ENCODE measurements at regions not wholly inside any gene's neighbourhood (a gene's known extent, or its start where the extent isn't known, plus 50 kb on each side); places are given as distances from the start of the nearest gene placed in this dataset.

GRCh38 chr7:131173145-131173890, 154.4 kb upstream of the MKLN1 start:
- H3K4me3 ChIP-seq (ENCODE audit: low read depth, low read length), result no peak overlapping the region
- TF ChIP-seq, protein P1, sequence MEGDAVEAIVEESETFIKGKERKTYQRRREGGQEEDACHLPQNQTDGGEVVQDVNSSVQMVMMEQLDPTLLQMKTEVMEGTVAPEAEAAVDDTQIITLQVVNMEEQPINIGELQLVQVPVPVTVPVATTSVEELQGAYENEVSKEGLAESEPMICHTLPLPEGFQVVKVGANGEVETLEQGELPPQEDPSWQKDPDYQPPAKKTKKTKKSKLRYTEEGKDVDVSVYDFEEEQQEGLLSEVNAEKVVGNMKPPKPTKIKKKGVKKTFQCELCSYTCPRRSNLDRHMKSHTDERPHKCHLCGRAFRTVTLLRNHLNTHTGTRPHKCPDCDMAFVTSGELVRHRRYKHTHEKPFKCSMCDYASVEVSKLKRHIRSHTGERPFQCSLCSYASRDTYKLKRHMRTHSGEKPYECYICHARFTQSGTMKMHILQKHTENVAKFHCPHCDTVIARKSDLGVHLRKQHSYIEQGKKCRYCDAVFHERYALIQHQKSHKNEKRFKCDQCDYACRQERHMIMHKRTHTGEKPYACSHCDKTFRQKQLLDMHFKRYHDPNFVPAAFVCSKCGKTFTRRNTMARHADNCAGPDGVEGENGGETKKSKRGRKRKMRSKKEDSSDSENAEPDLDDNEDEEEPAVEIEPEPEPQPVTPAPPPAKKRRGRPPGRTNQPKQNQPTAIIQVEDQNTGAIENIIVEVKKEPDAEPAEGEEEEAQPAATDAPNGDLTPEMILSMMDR (IDR thresholded peaks at IDR 0.05; ENCODE audit: borderline replicate concordance, insufficient read depth, low read depth, low read length), result no peak

DNA sequence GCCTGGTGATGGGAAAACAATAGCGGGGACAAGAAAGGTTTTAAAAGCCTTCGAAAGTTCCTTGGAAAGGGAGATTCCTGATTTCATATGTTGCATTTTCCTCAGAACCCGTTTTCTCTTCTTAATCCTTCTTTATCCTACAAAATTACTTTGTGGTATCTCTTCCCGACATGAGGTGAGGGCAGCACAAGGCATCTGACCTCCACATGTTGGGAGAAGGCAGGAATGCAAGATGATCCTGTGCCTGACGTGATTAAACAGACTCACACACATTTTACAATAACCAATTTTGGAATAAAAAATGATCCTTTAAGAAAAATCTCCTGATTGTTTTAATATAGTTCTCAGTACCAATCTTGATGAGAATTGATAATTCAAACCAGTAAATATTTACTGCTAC, 153.3 kb upstream of the MKLN1 start:
- no peak overlapping the region for H3K4me3 ChIP-seq (ENCODE audit: low read depth, low read length)
- TF ChIP-seq, protein P1 (IDR thresholded peaks at IDR 0.05; ENCODE audit: borderline replicate concordance, insufficient read depth, low read depth, low read length), result no peak

DNA sequence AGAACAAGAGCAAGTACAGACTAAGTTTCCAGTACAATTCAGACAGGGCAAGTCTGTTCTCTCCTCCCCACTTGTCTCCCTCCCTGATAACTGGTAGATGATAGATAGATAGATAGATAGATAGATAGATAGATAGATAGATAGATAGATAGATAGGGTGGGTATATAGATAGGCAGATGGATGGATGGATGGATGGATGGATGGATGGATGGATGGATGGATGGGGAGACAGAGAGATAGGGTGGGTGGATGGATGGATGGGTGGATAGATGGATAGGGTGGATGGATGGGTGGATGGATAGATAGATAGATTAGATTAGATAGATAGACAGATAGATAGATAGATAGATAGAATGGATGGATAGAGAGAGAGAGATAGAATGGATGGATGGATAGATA, 152.8 kb upstream of the MKLN1 start:
- TF ChIP-seq, protein P1 (IDR thresholded peaks at IDR 0.05; ENCODE audit: borderline replicate concordance, insufficient read depth, low read depth, low read length), result no peak

DNA sequence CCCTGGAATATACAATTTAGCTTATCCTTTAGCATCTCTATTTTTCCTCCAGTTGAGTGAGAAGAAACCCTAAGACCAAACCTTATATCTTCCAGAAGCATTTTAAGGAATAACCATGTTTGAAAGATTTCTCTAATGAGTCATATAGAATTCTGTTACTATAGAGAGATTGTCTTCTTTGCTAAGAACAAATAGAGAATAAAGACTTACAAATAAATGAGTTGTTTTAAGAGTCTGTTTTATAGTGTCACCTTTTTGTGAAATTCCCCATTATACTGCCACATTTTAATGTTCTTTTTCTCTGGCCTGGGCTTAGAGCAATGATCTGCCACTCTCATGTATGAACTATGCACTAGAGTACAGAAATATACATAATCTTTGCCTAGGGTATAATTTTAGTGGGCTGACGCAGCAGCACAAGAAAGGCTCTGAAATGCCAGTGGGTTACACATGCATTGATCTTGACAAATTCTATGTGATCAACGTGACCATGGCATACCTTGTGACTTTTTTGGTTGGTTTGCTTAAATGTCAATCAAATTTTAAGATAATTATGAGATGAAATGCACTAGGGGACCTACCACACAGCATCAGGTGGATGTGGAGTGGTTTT, 145.1 kb upstream of the MKLN1 start:
- no peak overlapping the region for H3K4me3 ChIP-seq (ENCODE audit: low read depth, low read length)
- TF ChIP-seq, protein P1 (IDR thresholded peaks at IDR 0.05; ENCODE audit: borderline replicate concordance, insufficient read depth, low read depth, low read length), result no peak

More for the DNA sequence above, 152.8 kb upstream of the MKLN1 start:
- H3K4me3 ChIP-seq (ENCODE audit: low read depth, low read length), result no peak overlapping the region

GRCh38 chr7:131183072-131183471, 144.6 kb upstream of the MKLN1 start:
- TF ChIP-seq, protein P1 (IDR thresholded peaks at IDR 0.05; ENCODE audit: borderline replicate concordance, insufficient read depth, low read depth, low read length), result no peak
- no peak overlapping the region for H3K4me3 ChIP-seq (ENCODE audit: low read depth, low read length)

DNA sequence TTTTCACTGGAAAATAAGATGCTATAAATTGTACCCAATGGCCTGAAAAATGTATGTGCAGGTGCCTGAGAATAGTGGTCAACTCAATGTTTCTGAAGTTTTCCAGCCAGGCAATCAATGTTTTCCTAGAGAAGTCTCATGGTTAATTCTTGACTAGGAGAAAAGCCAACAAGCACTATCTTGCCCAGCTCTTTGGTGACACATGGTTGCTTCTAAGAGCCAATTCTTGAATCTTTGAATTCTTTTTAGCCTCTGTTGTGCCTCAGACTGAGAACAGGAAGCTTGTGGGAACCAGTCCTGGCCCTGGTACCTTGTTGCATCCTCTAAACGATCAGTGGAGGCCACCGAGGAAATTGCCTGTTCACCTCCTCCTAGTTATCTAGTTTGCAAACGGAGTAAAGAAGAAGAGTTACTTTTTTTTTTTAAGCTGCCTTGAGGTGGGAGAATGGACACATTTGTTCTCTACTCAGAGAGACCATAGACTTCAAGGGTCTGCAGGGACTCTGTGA, 144.0 kb upstream of the MKLN1 start:
- TF ChIP-seq, protein P1 (IDR thresholded peaks at IDR 0.05; ENCODE audit: borderline replicate concordance, insufficient read depth, low read depth, low read length), result no peak
- no peak overlapping the region for H3K4me3 ChIP-seq (ENCODE audit: low read depth, low read length)

DNA sequence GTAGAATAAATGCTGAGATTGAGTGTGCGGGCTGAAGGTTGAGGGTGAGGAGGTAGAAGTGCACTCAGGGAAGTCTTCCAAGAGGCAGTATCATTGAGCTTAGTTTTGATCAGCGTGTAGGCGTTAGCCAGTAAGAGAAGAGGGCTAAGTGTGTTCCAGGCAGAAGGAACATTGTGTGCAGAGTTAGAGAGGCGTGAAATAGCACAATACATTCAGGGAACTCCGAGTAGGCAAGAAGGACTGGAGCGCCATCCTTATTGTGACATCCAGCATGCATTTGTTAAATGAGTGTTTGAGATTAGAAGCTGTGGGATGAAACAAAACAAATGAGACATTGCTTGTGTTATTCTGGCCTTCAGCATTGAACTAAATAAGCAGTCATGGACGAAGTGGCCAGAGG, 140.9 kb upstream of the MKLN1 start:
- TF ChIP-seq, protein P1 (IDR thresholded peaks at IDR 0.05; ENCODE audit: borderline replicate concordance, insufficient read depth, low read depth, low read length), result no peak
- H3K4me3 ChIP-seq (ENCODE audit: low read depth, low read length), result no peak overlapping the region
